ENCODE measurements at regions not wholly inside any gene's neighbourhood (a gene's known extent, or its start where the extent isn't known, plus 50 kb on each side); places are given as distances from the start of the nearest gene placed in this dataset.

DNA sequence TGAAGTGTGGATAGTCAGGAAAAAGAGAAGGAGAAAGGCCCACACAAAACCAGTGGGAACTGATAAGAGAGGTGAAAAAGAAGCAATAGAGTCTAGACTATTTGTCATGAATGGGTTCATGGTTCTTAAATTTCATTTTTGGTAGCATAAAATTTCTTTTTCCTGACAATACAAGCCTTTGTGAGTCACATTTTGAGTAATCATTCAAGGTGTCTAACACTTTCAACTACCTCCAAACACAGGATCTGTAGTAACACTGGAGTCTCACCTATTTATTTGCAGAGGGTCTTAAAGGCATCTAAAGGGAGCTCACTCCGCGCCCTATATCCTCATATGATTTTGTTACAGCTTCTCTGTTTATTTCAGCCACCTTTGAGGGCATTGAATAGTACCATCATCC, 96.0 kb downstream of the SAMD9 start:
- ChIA-PET POLR2A (no interaction called here), CTCF (interaction anchor here (0.6 to 1.3 kb wide), 4 partner anchors 30 to 426 kb away, joined by 3 to 6 read pairs (median 4); no protein-coding TSS in a partner anchor)
- DNase-seq (ENCODE audit: unreplicated experiment): no peak
- TF ChIP-seq, protein P1, sequence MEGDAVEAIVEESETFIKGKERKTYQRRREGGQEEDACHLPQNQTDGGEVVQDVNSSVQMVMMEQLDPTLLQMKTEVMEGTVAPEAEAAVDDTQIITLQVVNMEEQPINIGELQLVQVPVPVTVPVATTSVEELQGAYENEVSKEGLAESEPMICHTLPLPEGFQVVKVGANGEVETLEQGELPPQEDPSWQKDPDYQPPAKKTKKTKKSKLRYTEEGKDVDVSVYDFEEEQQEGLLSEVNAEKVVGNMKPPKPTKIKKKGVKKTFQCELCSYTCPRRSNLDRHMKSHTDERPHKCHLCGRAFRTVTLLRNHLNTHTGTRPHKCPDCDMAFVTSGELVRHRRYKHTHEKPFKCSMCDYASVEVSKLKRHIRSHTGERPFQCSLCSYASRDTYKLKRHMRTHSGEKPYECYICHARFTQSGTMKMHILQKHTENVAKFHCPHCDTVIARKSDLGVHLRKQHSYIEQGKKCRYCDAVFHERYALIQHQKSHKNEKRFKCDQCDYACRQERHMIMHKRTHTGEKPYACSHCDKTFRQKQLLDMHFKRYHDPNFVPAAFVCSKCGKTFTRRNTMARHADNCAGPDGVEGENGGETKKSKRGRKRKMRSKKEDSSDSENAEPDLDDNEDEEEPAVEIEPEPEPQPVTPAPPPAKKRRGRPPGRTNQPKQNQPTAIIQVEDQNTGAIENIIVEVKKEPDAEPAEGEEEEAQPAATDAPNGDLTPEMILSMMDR (IDR thresholded peaks at IDR 0.05; ENCODE audit: unreplicated experiment): no peak
- H3K4me3 Mint-ChIP-seq (ENCODE audit: unreplicated experiment): no peak overlapping the region
- H3K4me1 Mint-ChIP-seq (ENCODE audit: insufficient read depth, unreplicated experiment): no peaks in the 10 kb centered on the region
- no peaks in the 10 kb centered on the region for H3K36me3 Mint-ChIP-seq (ENCODE audit: insufficient read depth, unreplicated experiment)
- H3K9me3 Mint-ChIP-seq (ENCODE audit: unreplicated experiment): peaks cover 6% of the 10 kb centered on the region
- no TSS peak for BruUV-seq (replicated peaks)
- H3K27ac Mint-ChIP-seq (ENCODE audit: low read depth, unreplicated experiment): no peak overlapping the region
- intact Hi-C loops (cut with micrococcal nuclease): no loop called here
- no peaks in the 10 kb centered on the region for H3K27me3 Mint-ChIP-seq (ENCODE audit: insufficient read depth, unreplicated experiment)

DNA sequence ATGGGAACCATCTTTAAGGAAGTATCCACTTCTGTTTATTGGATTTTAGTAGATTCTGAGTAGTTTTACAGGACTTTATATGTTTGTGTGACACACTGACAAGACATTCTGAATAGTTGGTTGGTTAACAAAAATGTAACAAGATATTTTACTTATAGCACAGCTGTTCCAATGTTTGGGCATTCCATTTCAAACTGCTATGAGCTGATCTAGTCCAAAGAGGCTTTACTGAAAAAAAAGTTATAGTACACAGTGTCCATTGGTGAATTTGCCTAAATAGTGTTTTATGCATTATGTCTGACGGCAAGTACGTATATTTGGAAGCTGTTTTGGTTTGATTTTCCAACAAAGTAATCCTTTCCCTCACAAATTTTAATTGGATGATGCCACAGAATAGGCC, 99.1 kb downstream of the SAMD9 start:
- no peak overlapping the region for H3K4me3 Mint-ChIP-seq (ENCODE audit: unreplicated experiment)
- no peak overlapping the region for H3K27ac Mint-ChIP-seq (ENCODE audit: low read depth, unreplicated experiment)
- H3K9me3 Mint-ChIP-seq (ENCODE audit: unreplicated experiment): peaks cover 6% of the 10 kb centered on the region
- TF ChIP-seq, protein P1 (IDR thresholded peaks at IDR 0.05; ENCODE audit: unreplicated experiment): no peak
- H3K27me3 Mint-ChIP-seq (ENCODE audit: insufficient read depth, unreplicated experiment): no peaks in the 10 kb centered on the region
- DNase-seq (ENCODE audit: unreplicated experiment): no peak
- intact Hi-C loops (cut with micrococcal nuclease): no loop called here
- H3K4me1 Mint-ChIP-seq (ENCODE audit: insufficient read depth, unreplicated experiment): peaks cover 6% of the 10 kb centered on the region
- BruUV-seq (replicated peaks): no TSS peak
- CTCF ChIA-PET: interaction anchor here (0.7 kb wide), 1 partner anchor 74 kb away, joined by 4 read pairs; no protein-coding TSS in a partner anchor
- POLR2A ChIA-PET: no interaction called here
- no peaks in the 10 kb centered on the region for H3K36me3 Mint-ChIP-seq (ENCODE audit: insufficient read depth, unreplicated experiment)

DNA sequence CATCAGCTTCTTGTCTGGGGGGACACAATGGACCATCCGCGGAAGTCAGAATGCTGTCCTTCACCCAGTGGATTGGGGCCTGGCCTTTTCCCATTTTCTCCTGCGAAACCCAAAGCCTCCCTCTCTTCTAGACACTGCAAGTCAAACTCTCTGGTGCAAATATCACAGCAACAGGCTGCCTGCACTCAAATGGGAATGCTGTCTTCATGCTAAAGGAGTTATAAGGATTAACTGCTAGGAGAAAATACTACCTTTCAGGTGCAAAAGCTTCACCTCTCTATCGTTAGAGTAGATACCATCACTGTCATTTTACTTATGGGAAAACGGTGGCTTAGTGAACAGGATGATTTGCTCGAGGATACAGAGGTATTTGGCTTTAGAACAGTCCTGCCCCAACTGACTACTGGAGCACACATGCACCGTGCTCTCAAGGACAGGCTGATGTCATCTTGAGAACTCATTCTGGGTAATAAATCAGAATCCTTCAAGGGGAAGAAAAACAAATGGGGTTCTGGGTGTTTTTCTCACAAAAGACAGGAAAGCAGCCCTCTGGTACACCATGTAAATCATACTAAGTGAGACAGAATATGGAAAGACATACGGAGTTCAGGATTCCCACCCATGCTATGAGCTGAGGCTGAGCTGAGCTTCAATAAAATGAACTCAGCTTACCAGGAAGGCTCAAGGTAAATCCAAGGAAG, 100.9 kb downstream of the SAMD9 start:
- H3K27ac Mint-ChIP-seq (ENCODE audit: low read depth, unreplicated experiment): no peak overlapping the region
- ChIA-PET POLR2A (interaction anchor here (0.6 to 0.7 kb wide), 2 partner anchors 21 to 100 kb away, joined by 3 read pairs; no protein-coding TSS in a partner anchor), CTCF (interaction anchor here (0.6 kb wide), 1 partner anchor 1030 kb away, joined by 3 read pairs; no protein-coding TSS in a partner anchor)
- no peak for DNase-seq (ENCODE audit: unreplicated experiment)
- no peaks in the 10 kb centered on the region for H3K36me3 Mint-ChIP-seq (ENCODE audit: insufficient read depth, unreplicated experiment)
- no peak overlapping the region for H3K4me3 Mint-ChIP-seq (ENCODE audit: unreplicated experiment)
- H3K9me3 Mint-ChIP-seq (ENCODE audit: unreplicated experiment): no peaks in the 10 kb centered on the region
- intact Hi-C loops (cut with micrococcal nuclease): no loop called here
- BruUV-seq (replicated peaks): no TSS peak
- peaks cover 6% of the 10 kb centered on the region for H3K4me1 Mint-ChIP-seq (ENCODE audit: insufficient read depth, unreplicated experiment)
- TF ChIP-seq, protein P1 (IDR thresholded peaks at IDR 0.05; ENCODE audit: unreplicated experiment): no peak
- no peaks in the 10 kb centered on the region for H3K27me3 Mint-ChIP-seq (ENCODE audit: insufficient read depth, unreplicated experiment)

DNA sequence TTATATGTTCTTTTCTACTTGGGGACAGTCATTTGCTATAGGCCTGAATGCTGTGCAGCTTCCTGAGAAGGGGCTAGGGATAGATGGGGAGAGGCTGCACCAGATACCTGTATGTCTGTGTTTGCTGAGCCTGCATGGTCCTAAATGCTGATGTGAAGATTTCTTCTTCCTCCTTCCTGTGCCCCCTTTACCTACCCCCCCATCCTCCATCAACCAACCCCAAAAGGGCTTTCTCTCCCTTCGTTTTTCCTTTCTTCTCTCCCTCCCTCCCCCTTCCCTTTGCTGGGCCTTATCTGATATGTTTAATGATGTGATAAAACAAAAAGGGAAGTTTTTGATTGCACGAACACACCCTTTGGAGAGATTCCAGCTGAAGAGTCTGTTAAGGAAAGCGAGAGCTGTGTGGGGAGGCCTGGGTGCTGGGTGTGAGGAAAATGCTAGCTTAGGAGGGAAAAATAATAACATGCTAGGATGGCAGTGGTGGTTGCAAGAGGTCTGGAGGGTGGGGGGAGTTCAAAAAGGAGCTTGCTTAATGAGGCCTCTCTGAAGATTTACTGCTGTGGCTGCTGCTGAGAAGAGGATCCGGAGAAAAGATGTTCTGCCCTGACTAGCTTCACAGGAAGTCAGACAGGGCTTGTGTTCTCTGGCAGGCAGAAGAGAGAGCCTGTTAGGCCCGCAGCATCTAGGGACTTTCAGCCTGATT, 101.8 kb downstream of the SAMD9 start:
- H3K36me3 Mint-ChIP-seq (ENCODE audit: insufficient read depth, unreplicated experiment): no peaks in the 10 kb centered on the region
- no peak for DNase-seq (ENCODE audit: unreplicated experiment)
- no peaks in the 10 kb centered on the region for H3K27me3 Mint-ChIP-seq (ENCODE audit: insufficient read depth, unreplicated experiment)
- POLR2A ChIA-PET: no interaction called here
- H3K4me1 Mint-ChIP-seq (ENCODE audit: insufficient read depth, unreplicated experiment): peaks cover 11% of the 10 kb centered on the region
- CTCF ChIA-PET: no interaction called here
- no peaks in the 10 kb centered on the region for H3K9me3 Mint-ChIP-seq (ENCODE audit: unreplicated experiment)
- TF ChIP-seq, protein P1 (IDR thresholded peaks at IDR 0.05; ENCODE audit: unreplicated experiment): no peak
- no peak overlapping the region for H3K4me3 Mint-ChIP-seq (ENCODE audit: unreplicated experiment)
- BruUV-seq (replicated peaks): no TSS peak
- intact Hi-C loops (cut with micrococcal nuclease): no loop called here
- no peak overlapping the region for H3K27ac Mint-ChIP-seq (ENCODE audit: low read depth, unreplicated experiment)

Data from MCF 10A (cell line).